ENCODE measurements at regions not wholly inside any gene's neighbourhood (a gene's known extent, or its start where the extent isn't known, plus 50 kb on each side); places are given as distances from the start of the nearest gene placed in this dataset.

- no peaks in the 10 kb centered on the region for H3K36me3 ChIP-seq
- no peak overlapping the region for H3K27ac ChIP-seq
- no peak for DNase-seq
- H3K9me3 ChIP-seq = no peaks in the 10 kb centered on the region
- intact Hi-C loops (cut with DNase I) = no loop called here
- TF ChIP-seq CTCF (IDR thresholded peaks at IDR 0.05) (no peak), EP300 (IDR thresholded peaks at IDR 0.05) (no peak), POLR2AphosphoS5 (IDR thresholded peaks at IDR 0.05) (no peak), POLR2A (IDR thresholded peaks at IDR 0.05) (no peak)
- no peaks in the 10 kb centered on the region for H3K27me3 ChIP-seq
- H3K4me3 ChIP-seq = no peak overlapping the region
- no peaks in the 10 kb centered on the region for H3K4me1 ChIP-seq
Measured at GRCh38 chr5:8233479-8233878, 364.5 kb downstream of the MTRR start.

- H3K36me3 ChIP-seq = no peaks in the 10 kb centered on the region
- WGBS, 2 donors = 10 to 65% methylated on average over 3 of the region's 3 CpGs
- no peaks in the 10 kb centered on the region for H3K9me3 ChIP-seq
- no peaks in the 10 kb centered on the region for H3K27me3 ChIP-seq
- TF ChIP-seq EP300 (IDR thresholded peaks at IDR 0.05) (no peak), POLR2AphosphoS5 (IDR thresholded peaks at IDR 0.05) (no peak), POLR2A (IDR thresholded peaks at IDR 0.05) (no peak), CTCF (IDR thresholded peaks at IDR 0.05) (no peak)
- no peak overlapping the region for H3K4me3 ChIP-seq
- DNase-seq = no peak
- no peak overlapping the region for H3K27ac ChIP-seq
- no peaks in the 10 kb centered on the region for H3K4me1 ChIP-seq
- intact Hi-C loops (cut with DNase I) = no loop called here
Measured at GRCh38 chr5:8234179-8234770, 365.3 kb downstream of the MTRR start.

GRCh38 chr5:8238080-8238479, 369.1 kb downstream of the MTRR start:
- Histone ChIP-seq H3K4me3 (no peak overlapping the region), H3K36me3 (no peaks in the 10 kb centered on the region), H3K27me3 (no peaks in the 10 kb centered on the region), H3K9me3 (no peaks in the 10 kb centered on the region), H3K27ac (no peak overlapping the region), H3K4me1 (no peaks in the 10 kb centered on the region)
- TF ChIP-seq POLR2AphosphoS5 (IDR thresholded peaks at IDR 0.05) (no peak), POLR2A (IDR thresholded peaks at IDR 0.05) (no peak), EP300 (IDR thresholded peaks at IDR 0.05) (no peak)
- WGBS, 2 donors = 95% methylated on average over 5 of the region's 5 CpGs
- DNase-seq = no peak
- intact Hi-C loops (cut with DNase I) = no loop called here

GRCh38 chr5:8239198-8239597, 370.2 kb downstream of the MTRR start:
- Histone ChIP-seq H3K27me3 (no peaks in the 10 kb centered on the region), H3K4me3 (no peak overlapping the region), H3K36me3 (no peaks in the 10 kb centered on the region), H3K27ac (no peak overlapping the region), H3K4me1 (no peaks in the 10 kb centered on the region), H3K9me3 (no peaks in the 10 kb centered on the region)
- TF ChIP-seq CTCF (IDR thresholded peaks at IDR 0.05) = no peak
- TF ChIP-seq POLR2AphosphoS5 (IDR thresholded peaks at IDR 0.05) = no peak
- no peak for TF ChIP-seq EP300 (IDR thresholded peaks at IDR 0.05)
- no peak for TF ChIP-seq POLR2A (IDR thresholded peaks at IDR 0.05)
- 79 to 85% methylated on average over 5 of the region's 5 CpGs for WGBS, 2 donors
- intact Hi-C loops (cut with DNase I) = no loop called here
- DNase-seq = no peak

GRCh38 chr5:8239646-8240045, 370.7 kb downstream of the MTRR start:
- H3K4me3 ChIP-seq = no peak overlapping the region
- H3K27me3 ChIP-seq = no peaks in the 10 kb centered on the region
- TF ChIP-seq CTCF (IDR thresholded peaks at IDR 0.05) (no peak), POLR2A (IDR thresholded peaks at IDR 0.05) (no peak), EP300 (IDR thresholded peaks at IDR 0.05) (no peak), POLR2AphosphoS5 (IDR thresholded peaks at IDR 0.05) (no peak)
- H3K27ac ChIP-seq = no peak overlapping the region
- H3K9me3 ChIP-seq = no peaks in the 10 kb centered on the region
- 79 to 85% methylated on average over 5 of the region's 5 CpGs for WGBS, 2 donors
- no peaks in the 10 kb centered on the region for H3K4me1 ChIP-seq
- intact Hi-C loops (cut with DNase I) = no loop called here
- DNase-seq = no peak
- no peaks in the 10 kb centered on the region for H3K36me3 ChIP-seq
